NT2/D1 (cell line): ENCODE measurements at regions not wholly inside any gene's neighbourhood (a gene's known extent, or its start where the extent isn't known, plus 50 kb on each side); places are given as distances from the start of the nearest gene placed in this dataset.
A peak's percentile ranks its signal among the peaks of the same experiment; 100 is the strongest.
"Not testable (repeated sequence)": the region's sequence is repeated elsewhere in the genome, so short reads cannot be mapped to it uniquely, and the experiment has no call there.

Experiments used
- DNase-seq: peaks from one replicate; pipeline ENCODE4 v3.0.0-alpha.2; 2011; ENCODE audit warnings: low read depth, low spot score
- H3K27me3 ChIP-seq: 2 replicates; pipeline ENCODE4 v1.6.0; 2011; ENCODE audit warnings: mild to moderate bottlenecking; ENCODE audit not compliant: insufficient read length, insufficient read depth
- H3K36me3 ChIP-seq: 2 replicates; pipeline ENCODE4 v1.6.1; 2011; ENCODE audit warnings: mild to moderate bottlenecking, low read length, mixed read lengths; ENCODE audit not compliant: insufficient read depth, insufficient read length
- H3K4me1 ChIP-seq: 2 replicates; pipeline ENCODE4 v1.5.1; 2011; ENCODE audit not compliant: insufficient read depth, insufficient read length
- H3K4me3 ChIP-seq: 2 replicates; pipeline ENCODE4 v1.5.1; 2011; ENCODE audit warnings: low read depth; ENCODE audit not compliant: insufficient read length
- H3K9ac ChIP-seq: 2 replicates; pipeline ENCODE4 v1.6.0; 2011; ENCODE audit warnings: low read depth; ENCODE audit not compliant: insufficient read length
- H3K9me3 ChIP-seq: 2 replicates; pipeline ENCODE4 v1.5.1; 2011; ENCODE audit warnings: mild to moderate bottlenecking, low read length; ENCODE audit not compliant: insufficient read depth
- SUZ12 ChIP-seq: IDR thresholded peaks from 2 replicates; pipeline ENCODE4 v1.6.1; 2011; ENCODE audit not compliant: insufficient read length, insufficient read depth; ENCODE audit errors: extremely low read depth
- YY1 ChIP-seq: IDR thresholded peaks from 2 replicates; pipeline ENCODE4 v1.6.1; 2011; ENCODE audit not compliant: insufficient read length, insufficient read depth
- ZNF274 ChIP-seq: IDR thresholded peaks from 2 replicates; pipeline ENCODE4 v1.6.1; 2011; ENCODE audit warnings: mild to moderate bottlenecking, low read depth, low read length

- peak; percentile 72 for DNase-seq
- no peaks in the 10 kb centered on the region for H3K9me3 ChIP-seq
- H3K4me3 ChIP-seq, result no peak overlapping the region
- H3K9ac ChIP-seq, result no peak overlapping the region
- H3K36me3 ChIP-seq, result no peaks in the 10 kb centered on the region
- no peaks in the 10 kb centered on the region for H3K4me1 ChIP-seq
- H3K27me3 ChIP-seq, result no peaks in the 10 kb centered on the region
- TF ChIP-seq YY1 (no peak), SUZ12 (no peak), ZNF274 (no peak)
Observed at GRCh38 chr5:106454651-106455415, 1215.9 kb downstream of the EFNA5 start.

GRCh38 chr5:106454050-106454449 lies 1216.7 kb downstream of the EFNA5 start:
- H3K4me1 ChIP-seq, result no peaks in the 10 kb centered on the region

GRCh38 chr5:106451998-106452397 lies 1218.7 kb downstream of the EFNA5 start:
- Histone ChIP-seq H3K27me3 (no peaks in the 10 kb centered on the region), H3K9me3 (no peaks in the 10 kb centered on the region), H3K9ac (no peak overlapping the region), H3K36me3 (no peaks in the 10 kb centered on the region), H3K4me3 (no peak overlapping the region), H3K4me1 (no peaks in the 10 kb centered on the region)
- TF ChIP-seq YY1 (no peak), ZNF274 (no peak), SUZ12 (no peak)
- DNase-seq, result no peak

More at GRCh38 chr5:106454050-106454449, 1216.7 kb downstream of the EFNA5 start:
- H3K36me3 ChIP-seq, result no peaks in the 10 kb centered on the region
- no peak for TF ChIP-seq ZNF274
- no peak for TF ChIP-seq YY1
- no peak for TF ChIP-seq SUZ12
- H3K9me3 ChIP-seq, result no peaks in the 10 kb centered on the region
- no peak overlapping the region for H3K4me3 ChIP-seq
- no peak overlapping the region for H3K9ac ChIP-seq
- no peaks in the 10 kb centered on the region for H3K27me3 ChIP-seq
- no peak for DNase-seq

- Histone ChIP-seq H3K4me1 (no peaks in the 10 kb centered on the region), H3K9ac (no peak overlapping the region)
- DNase-seq, result no peak
Observed at GRCh38 chr5:106443746-106444145, 1227.0 kb downstream of the EFNA5 start.

GRCh38 chr5:106435185-106435584 lies 1235.6 kb downstream of the EFNA5 start:
- TF ChIP-seq SUZ12 (no peak), ZNF274 (no peak), YY1 (no peak)
- H3K4me3 ChIP-seq, result no peak overlapping the region
- H3K9ac ChIP-seq, result no peak overlapping the region
- H3K4me1 ChIP-seq, result no peaks in the 10 kb centered on the region
- H3K36me3 ChIP-seq, result no peaks in the 10 kb centered on the region
- no peak for DNase-seq
- H3K27me3 ChIP-seq, result no peaks in the 10 kb centered on the region
- no peaks in the 10 kb centered on the region for H3K9me3 ChIP-seq

More at GRCh38 chr5:106443746-106444145, 1227.0 kb downstream of the EFNA5 start:
- Histone ChIP-seq H3K36me3 (no peaks in the 10 kb centered on the region), H3K4me3 (no peak overlapping the region), H3K27me3 (no peaks in the 10 kb centered on the region), H3K9me3 (no peaks in the 10 kb centered on the region)
- TF ChIP-seq ZNF274 (no peak), SUZ12 (no peak), YY1 (no peak)

GRCh38 chr5:106430733-106431132 lies 1240.0 kb downstream of the EFNA5 start:
- DNase-seq, H3K9ac ChIP-seq, H3K4me3 ChIP-seq, H3K27me3 ChIP-seq, H3K36me3 ChIP-seq, H3K4me1 ChIP-seq, H3K9me3 ChIP-seq: not testable (repeated sequence)

- Histone ChIP-seq H3K36me3 (no peaks in the 10 kb centered on the region), H3K9ac (no peak overlapping the region), H3K4me1 (no peaks in the 10 kb centered on the region), H3K9me3 (peaks cover 6% of the 10 kb centered on the region; the same call in 1 of the 2 replicates), H3K4me3 (no peak overlapping the region), H3K27me3 (no peaks in the 10 kb centered on the region)
- no peak for TF ChIP-seq YY1
- TF ChIP-seq ZNF274, result no peak
- TF ChIP-seq SUZ12, result no peak
- DNase-seq, result no peak
Observed at GRCh38 chr5:106423109-106423897, 1247.4 kb downstream of the EFNA5 start.
